ENCODE measurements at regions not wholly inside any gene's neighbourhood (a gene's known extent, or its start where the extent isn't known, plus 50 kb on each side); places are given as distances from the start of the nearest gene placed in this dataset.

GRCh38 chr3:174425422-174425821 lies 433.7 kb upstream of the NAALADL2 start:
- ChIA-PET CTCF (ENCODE audit: partially characterized antibody) (no interaction called here), POLR2A (ENCODE audit: partially characterized antibody) (no interaction called here)
- H3K23me2 ChIP-seq (ENCODE audit: low read depth, low read length): no peaks in the 10 kb centered on the region
- DNase-seq (ENCODE audit: low read depth in 1 of 2, low spot score in 2 of 2): no peak
- no peak for FAIRE-seq
- H3K79me1 ChIP-seq (ENCODE audit: low read depth, low read length): no peaks in the 10 kb centered on the region
- no peak overlapping the region for H3K27ac ChIP-seq (ENCODE audit: low read depth, low read length)
- no peak overlapping the region for H2BK5ac ChIP-seq (ENCODE audit: low read depth, low read length)
- H2BK120ac ChIP-seq (replicated peaks; ENCODE audit: low read depth, low read length): no peak overlapping the region
- H3K9ac ChIP-seq (replicated peaks in 1 of 4; ENCODE audit: extremely low read depth in 1 of 4, low read depth in 3 of 4, low read length in 3 of 4): no peak overlapping the region
- H2BK12ac ChIP-seq (ENCODE audit: low read depth, low read length): no peak overlapping the region
- H2AFZ ChIP-seq (ENCODE audit: low read length): no peak overlapping the region
- TF ChIP-seq SIN3A (conservative IDR thresholded peaks at IDR 0.05 in 1 of 2, IDR thresholded peaks at IDR 0.05 in 1 of 2; ENCODE audit: low read depth in 1 of 2, low read length in 2 of 2): no peak
- no peak for TF ChIP-seq TAF1 (IDR thresholded peaks at IDR 0.05; ENCODE audit: low read depth, low read length)
- TF ChIP-seq E2F6 (IDR thresholded peaks at IDR 0.05): no peak
- TF ChIP-seq CHD2 (IDR thresholded peaks at IDR 0.05; ENCODE audit: low read length): no peak
- no peak for TF ChIP-seq SIRT6 (IDR thresholded peaks at IDR 0.05; ENCODE audit: low read length)
- peaks cover 0 to 5% (median 0%) of the 10 kb centered on the region in 4 experiments; a peak in 1 of 7 replicates for H3K4me1 ChIP-seq (replicated peaks in 1 of 4; ENCODE audit: control insufficient read depth in 3 of 4, insufficient read depth in 4 of 4, low read length in 3 of 4)
- no peaks in the 10 kb centered on the region for H4K20me1 ChIP-seq (replicated peaks in 1 of 2; ENCODE audit: control insufficient read depth in 1 of 2, insufficient read depth in 2 of 2, low read length in 2 of 2)
- no peak overlapping the region for H3K56ac ChIP-seq (replicated peaks; ENCODE audit: insufficient read length, low read depth, low read length)
- H3K14ac ChIP-seq (ENCODE audit: insufficient read length): no peak overlapping the region
- no peaks in the 10 kb centered on the region for H3K9me3 ChIP-seq (ENCODE audit: insufficient read depth in 2 of 2, low read depth in 1 of 2, low read length in 1 of 2)
- H3K27me3 ChIP-seq (replicated peaks in 1 of 4; ENCODE audit: control insufficient read depth in 3 of 4, extremely low read depth in 1 of 4, insufficient read depth in 3 of 4, low read length in 3 of 4): no peaks in the 10 kb centered on the region
- H3K36me3 ChIP-seq (ENCODE audit: control insufficient read depth in 2 of 4, insufficient read depth in 4 of 4, low read length in 3 of 4): no peaks in the 10 kb centered on the region
- no peak overlapping the region for H2AK5ac ChIP-seq (ENCODE audit: low read depth, low read length)
- H3K79me2 ChIP-seq (ENCODE audit: control insufficient read depth in 1 of 2, insufficient read depth in 2 of 2, low read length in 2 of 2): no peaks in the 10 kb centered on the region
- H3K23ac ChIP-seq (ENCODE audit: insufficient read length): no peak overlapping the region
- no peak overlapping the region for H3K4me2 ChIP-seq (ENCODE audit: insufficient read depth in 1 of 2, low read depth in 2 of 2, low read length in 2 of 2)
- no peak overlapping the region for H4K91ac ChIP-seq (replicated peaks; ENCODE audit: insufficient read length, low read length)
- H4K5ac ChIP-seq (ENCODE audit: insufficient read length, low read depth, low read length): no peak overlapping the region
- 83% methylated on average over 3 of the region's 3 CpGs; no CpG with 5 or more reads in 1 of the 2 experiments for WGBS, 2 experiments (ENCODE audit: extremely low coverage in 1 of 2, insufficient coverage in 1 of 2, insufficient read length in 1 of 2, insufficient replicate concordance in 2 of 2, low coverage in 1 of 2, low lambda C conversion rate in 2 of 2, missing lambda C conversion rate in 1 of 2)
- H2BK15ac ChIP-seq (ENCODE audit: low read length): no peak overlapping the region
- H4K8ac ChIP-seq (ENCODE audit: extremely low read depth, insufficient read depth, low read length): no peak overlapping the region
- no peak overlapping the region for H2BK20ac ChIP-seq (ENCODE audit: low read length)
- no peak overlapping the region for H3K4ac ChIP-seq (replicated peaks; ENCODE audit: insufficient read length, low read depth, low read length)
- H3K18ac ChIP-seq (ENCODE audit: extremely low read depth, low read length): no peak overlapping the region
- no peak overlapping the region for H3K4me3 ChIP-seq (ENCODE audit: extremely low read depth in 1 of 4, insufficient read depth in 2 of 4, low read depth in 3 of 4, low read length in 4 of 4)
